ENCODE measurements at regions not wholly inside any gene's neighbourhood (a gene's known extent, or its start where the extent isn't known, plus 50 kb on each side); places are given as distances from the start of the nearest gene placed in this dataset.

DNA sequence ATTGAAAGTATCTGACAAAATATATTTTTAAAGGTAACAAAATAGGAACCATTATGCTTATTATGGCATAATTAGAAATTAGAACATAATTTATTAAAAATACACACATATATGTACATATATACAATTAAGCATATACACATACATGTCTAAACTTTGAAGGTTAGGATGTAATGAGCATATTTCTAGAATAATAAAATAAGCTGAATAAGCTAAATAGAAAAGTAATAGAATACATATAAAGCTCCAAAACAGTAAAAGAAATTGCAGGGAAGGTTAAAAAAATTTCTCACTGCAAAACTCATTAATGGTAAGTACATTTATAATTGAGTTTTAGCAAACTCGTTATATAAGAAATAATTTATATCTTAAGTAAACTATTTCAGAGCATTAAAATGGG is 1561.5 kb upstream of the ZEB2 start:
- DNase-seq (ENCODE audit: insufficient read length, low spot score): no peak
- FAIRE-seq: no peak

- FAIRE-seq (no peak), DNase-seq (ENCODE audit: insufficient read length, low spot score) (no peak)
Measured at GRCh38 chr2:146080925-146081324, 1561.0 kb upstream of the ZEB2 start.

GRCh38 chr2:146079216-146079615 is 1559.3 kb upstream of the ZEB2 start:
- DNase-seq (ENCODE audit: insufficient read length, low spot score) (no peak), FAIRE-seq (no peak)

DNA sequence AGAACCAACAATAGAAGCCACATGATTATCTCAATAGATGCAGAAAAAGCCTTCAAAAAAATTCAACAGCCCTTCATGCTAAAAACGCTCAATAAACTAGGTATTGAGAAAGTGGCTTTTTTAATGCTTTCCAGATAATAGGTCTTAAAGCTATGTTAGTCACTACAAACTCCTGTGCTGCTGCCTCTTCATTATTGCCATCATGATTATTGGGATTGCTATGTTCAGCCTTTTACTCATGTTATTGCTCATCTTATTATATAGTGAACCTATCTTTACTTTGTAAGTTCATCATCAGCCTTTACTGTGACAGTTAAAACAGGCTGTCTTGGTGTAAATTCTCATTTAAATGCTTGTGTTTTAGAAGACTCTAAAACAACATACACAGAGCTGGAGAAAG is 1557.2 kb upstream of the ZEB2 start:
- FAIRE-seq (no peak), DNase-seq (ENCODE audit: insufficient read length, low spot score) (no peak)

DNA sequence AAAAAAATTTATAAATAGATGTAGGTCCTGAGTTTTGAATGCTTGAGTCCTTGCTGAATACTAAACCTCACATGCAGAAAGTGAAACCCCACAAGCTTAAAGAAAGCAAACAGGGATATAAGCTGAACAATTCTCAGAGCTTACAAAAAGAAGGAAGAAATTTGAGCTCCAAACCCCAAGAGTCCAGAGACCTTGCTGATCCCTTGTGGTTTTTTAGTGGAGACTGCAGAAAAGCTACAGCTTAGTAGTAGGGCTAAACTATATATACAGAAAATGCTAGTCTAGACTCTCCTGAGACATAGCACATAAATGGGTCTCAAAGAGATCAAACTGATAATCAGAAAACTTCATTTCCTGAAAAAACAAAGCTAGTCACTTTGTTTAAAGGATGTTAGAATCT is 1548.1 kb upstream of the ZEB2 start:
- no peak for FAIRE-seq

GRCh38 chr2:146048141-146048540 is 1528.2 kb upstream of the ZEB2 start:
- FAIRE-seq: no peak
- no peak for DNase-seq (ENCODE audit: insufficient read length, low spot score)

More for the DNA sequence above, 1548.1 kb upstream of the ZEB2 start:
- no peak for DNase-seq (ENCODE audit: insufficient read length, low spot score)

- DNase-seq (ENCODE audit: insufficient read length, low spot score) (no peak), FAIRE-seq (no peak)
Measured at GRCh38 chr2:146041274-146041910, 1521.5 kb upstream of the ZEB2 start.

- FAIRE-seq (no peak), DNase-seq (ENCODE audit: insufficient read length, low spot score) (no peak)
Measured at GRCh38 chr2:146040051-146040450, 1520.1 kb upstream of the ZEB2 start.

DNA sequence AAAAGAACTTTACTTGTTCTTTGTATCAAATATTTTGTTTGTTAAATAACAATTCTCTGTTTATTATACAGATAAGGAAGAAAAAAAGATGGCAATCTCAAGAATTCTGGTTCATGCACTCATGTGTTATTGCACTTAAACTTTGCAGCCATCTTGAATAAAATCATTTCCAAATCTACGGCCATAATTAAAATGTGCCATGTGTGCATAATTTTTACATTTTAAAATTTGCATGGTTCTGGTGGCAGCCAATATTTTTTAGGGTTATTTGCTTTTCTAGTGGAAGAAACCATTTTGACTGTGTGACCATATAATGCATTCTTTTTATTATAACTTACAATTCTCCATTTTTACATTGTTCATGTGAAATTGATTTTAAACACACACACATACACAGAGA is 1518.1 kb upstream of the ZEB2 start:
- DNase-seq (ENCODE audit: insufficient read length, low spot score): no peak
- FAIRE-seq: no peak

GRCh38 chr2:146037334-146037870 is 1517.5 kb upstream of the ZEB2 start:
- FAIRE-seq (no peak), DNase-seq (ENCODE audit: insufficient read length, low spot score) (no peak)

DNA sequence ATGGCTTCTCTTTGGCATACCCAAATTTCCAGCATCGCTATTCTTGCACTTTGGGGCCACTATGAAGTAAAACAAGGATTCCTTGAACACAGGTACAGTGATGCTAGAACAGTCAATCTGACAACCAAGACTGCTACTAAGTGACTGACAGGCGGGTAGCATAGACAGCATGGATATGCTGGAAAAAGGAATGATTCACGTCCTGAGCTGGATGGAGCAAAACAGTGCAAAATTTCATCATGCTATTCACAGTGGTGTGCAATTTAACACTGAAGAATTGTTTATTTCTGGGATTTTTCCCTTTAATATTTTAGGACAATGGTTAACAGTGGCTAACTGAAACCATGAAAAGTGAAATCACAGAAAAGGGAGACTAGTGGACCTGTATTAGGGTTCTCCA is 1511.2 kb upstream of the ZEB2 start:
- FAIRE-seq (no peak), DNase-seq (ENCODE audit: insufficient read length, low spot score) (no peak)

- FAIRE-seq: no peak
- no peak for DNase-seq (ENCODE audit: insufficient read length, low spot score)
Measured at GRCh38 chr2:146027156-146027555, 1507.2 kb upstream of the ZEB2 start.

GRCh38 chr2:146025519-146025918 is 1505.6 kb upstream of the ZEB2 start:
- FAIRE-seq (no peak), DNase-seq (ENCODE audit: insufficient read length, low spot score) (no peak)

GRCh38 chr2:146024212-146024743 is 1504.4 kb upstream of the ZEB2 start:
- FAIRE-seq (no peak), DNase-seq (ENCODE audit: insufficient read length, low spot score) (no peak)

- no peak for DNase-seq (ENCODE audit: insufficient read length, low spot score)
- no peak for FAIRE-seq
Measured at GRCh38 chr2:146004462-146004861, 1484.5 kb upstream of the ZEB2 start.

DNA sequence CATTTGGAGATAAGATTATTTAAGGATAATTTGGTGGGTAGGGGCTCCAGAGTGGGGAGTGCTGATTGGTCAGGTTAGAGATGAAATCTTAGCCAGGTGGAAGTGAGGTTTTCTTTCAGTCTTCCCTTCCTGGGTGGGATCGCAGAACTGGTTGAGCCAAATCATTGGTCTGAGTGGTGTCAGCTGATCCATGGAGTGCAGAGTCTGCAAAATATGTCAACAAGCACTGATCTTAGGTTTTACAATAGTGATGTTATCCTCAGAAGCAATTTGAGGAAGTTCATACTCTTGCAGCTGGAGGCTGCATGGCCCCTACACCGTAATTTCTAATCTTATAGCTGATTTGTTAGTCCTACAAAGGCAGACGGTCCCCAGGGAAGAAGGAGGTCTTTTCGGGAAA is 1483.4 kb upstream of the ZEB2 start:
- DNase-seq (ENCODE audit: insufficient read length, low spot score) (no peak), FAIRE-seq (no peak)

DNA sequence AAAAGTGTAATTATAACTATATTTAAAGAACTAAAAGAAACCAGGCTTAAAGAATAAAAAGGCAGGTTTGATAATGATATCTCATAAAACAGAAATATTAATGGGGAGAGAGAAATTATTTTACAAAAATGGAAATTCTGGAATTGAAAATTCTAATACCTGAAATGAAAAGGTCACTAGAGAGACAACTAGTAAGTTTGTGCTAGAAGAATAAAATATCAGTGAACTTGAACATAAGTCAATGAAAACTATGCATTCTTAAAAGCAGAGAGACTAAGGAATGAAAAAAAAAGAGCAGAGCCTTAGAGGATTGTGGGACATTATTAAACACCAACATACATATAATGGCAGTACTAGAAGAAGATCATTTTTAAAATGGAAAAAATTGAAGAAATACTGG is 1475.0 kb upstream of the ZEB2 start:
- DNase-seq (ENCODE audit: insufficient read length, low spot score): no peak
- FAIRE-seq: no peak

DNA sequence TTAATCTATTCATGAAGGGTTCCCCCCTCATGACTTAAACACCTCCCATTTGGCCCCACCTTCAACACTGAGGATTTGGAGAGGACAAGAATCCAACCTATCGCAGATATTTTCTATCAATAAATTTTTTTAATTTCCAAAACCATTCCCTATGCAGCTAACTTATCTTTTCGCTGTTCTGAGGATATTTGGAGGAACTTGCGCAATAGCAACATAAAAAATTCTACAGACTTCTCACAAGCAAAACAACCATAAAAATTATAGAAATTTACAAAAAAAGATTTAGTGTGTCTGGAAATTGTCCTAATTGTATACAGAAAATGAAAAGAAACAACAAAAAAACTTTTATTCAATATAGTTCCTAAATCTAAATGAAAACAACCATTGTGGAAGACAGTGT is 1472.7 kb upstream of the ZEB2 start:
- FAIRE-seq: no peak
- no peak for DNase-seq (ENCODE audit: insufficient read length, low spot score)

- no peak for FAIRE-seq
- no peak for DNase-seq (ENCODE audit: insufficient read length, low spot score)
Measured at GRCh38 chr2:145987793-145988192, 1467.9 kb upstream of the ZEB2 start.

DNA sequence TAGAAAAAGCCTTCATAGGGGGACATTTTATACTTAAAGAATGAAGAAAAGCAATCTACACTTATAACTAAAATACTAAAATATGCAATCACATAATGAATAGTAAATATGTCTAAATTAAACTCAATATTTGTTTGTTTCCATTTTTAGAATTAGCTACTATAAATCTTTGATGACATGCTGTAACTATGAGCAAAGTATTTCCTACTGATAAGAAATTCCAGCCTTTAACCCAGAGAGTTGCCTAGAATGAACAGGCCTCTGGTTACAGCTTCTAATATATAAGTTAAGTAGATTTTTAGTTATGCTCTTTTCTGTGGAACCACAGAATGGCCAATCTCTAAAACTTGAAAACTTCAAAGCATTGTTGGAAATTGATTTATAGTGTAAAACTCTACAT is 1465.6 kb upstream of the ZEB2 start:
- FAIRE-seq (no peak), DNase-seq (ENCODE audit: insufficient read length, low spot score) (no peak)

GRCh38 chr2:145984580-145984979 is 1464.7 kb upstream of the ZEB2 start:
- no peak for DNase-seq (ENCODE audit: insufficient read length, low spot score)
- FAIRE-seq: no peak

DNA sequence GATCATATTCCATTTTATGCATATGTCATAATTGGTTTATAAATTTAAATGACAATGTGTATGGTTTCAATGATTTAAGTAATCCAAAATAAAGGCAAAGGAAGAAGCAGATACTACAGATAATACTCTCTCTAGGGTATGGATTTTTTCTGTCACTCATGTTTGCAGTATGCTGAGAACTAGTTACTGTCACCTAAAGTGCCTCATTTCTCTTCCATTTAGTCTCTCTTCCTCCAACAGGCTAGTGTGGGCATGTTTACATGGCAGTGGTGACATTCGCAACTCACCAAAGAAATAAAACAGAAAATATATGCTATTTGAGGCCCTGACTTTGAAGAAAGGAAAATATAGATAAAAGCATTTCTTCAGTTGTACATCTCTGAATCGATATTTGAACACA is 1460.4 kb upstream of the ZEB2 start:
- no peak for FAIRE-seq
- no peak for DNase-seq (ENCODE audit: insufficient read length, low spot score)

DNA sequence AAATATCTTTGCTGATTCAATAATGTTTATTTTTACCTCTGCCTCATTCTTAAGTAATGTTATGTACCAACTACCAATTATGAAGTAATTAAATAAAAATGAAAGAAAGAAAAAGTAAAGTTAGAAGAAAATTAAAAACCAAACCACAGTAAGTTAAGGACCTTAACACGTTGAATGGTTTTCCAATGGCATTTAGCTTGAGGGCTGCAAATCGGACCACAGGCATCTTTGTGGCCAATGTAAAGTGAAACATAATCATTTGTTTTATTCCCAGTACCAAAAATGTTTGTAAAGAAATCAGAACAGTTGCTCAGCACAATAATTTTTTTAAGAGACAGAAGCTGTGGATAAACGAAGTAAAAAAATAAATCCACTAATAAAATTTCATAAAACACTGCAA is 1455.5 kb upstream of the ZEB2 start:
- no peak for FAIRE-seq

More for the DNA sequence above, 1455.5 kb upstream of the ZEB2 start:
- no peak for DNase-seq (ENCODE audit: insufficient read length, low spot score)

Measured in GM19239 (cell line).